Panc1 (cell line): ENCODE measurements at regions not wholly inside any gene's neighbourhood (a gene's known extent, or its start where the extent isn't known, plus 50 kb on each side); places are given as distances from the start of the nearest gene placed in this dataset.

ENCODE experiments used
- ATAC-seq: fragments of 200-7000 bp; cut with Tn5 transposase; 2 replicates; pipeline ENCODE4 v1.9.1; 2020; ENCODE audit warnings: mild to moderate bottlenecking, moderate library complexity
- BruUV-seq: library from RNA; stranded (reverse); fragments of 400-500 nt; replicated peaks from 2 replicates; lab custom pipeline; 2021; lab: Mats Ljungman, UMichigan
- CTCF ChIA-PET: fragments of 300-600 bp; sonication (Branson Sonifier 250); formaldehyde crosslinking; loops from one replicate; lab custom pipeline; 2022; ENCODE audit warnings: antibody characterized with exemption; lab: Charles Lee
- POLR2A ChIA-PET: fragments of 300-600 bp; sonication (Branson Sonifier 250); formaldehyde crosslinking; loops from one replicate; lab custom pipeline; 2022; ENCODE audit warnings: antibody characterized with exemption; lab: Charles Lee
- DNase-seq: peaks from one replicate; pipeline ENCODE4 v3.0.0-alpha.2; 2010; ENCODE audit warnings: low read depth, low spot score
- H3K27ac ChIP-seq: 2 replicates; pipeline ENCODE4 v1.5.1; 2011; ENCODE audit warnings: mild to moderate bottlenecking, low read length, inconsistent platforms
- H3K27me3 ChIP-seq: fragments of 200-500 bp; sonication (Bioruptor generic); 2 replicates; pipeline ENCODE4 v1.6.0; 2014; ENCODE audit warnings: low read length, inconsistent platforms; ENCODE audit not compliant: control insufficient read depth, insufficient read depth
- H3K36me3 ChIP-seq: fragments of 200-500 bp; sonication (Bioruptor generic); 2 replicates; pipeline ENCODE4 v1.5.1; 2014; ENCODE audit warnings: inconsistent platforms, mild to moderate bottlenecking, low read length, moderate library complexity; ENCODE audit not compliant: control insufficient read depth, insufficient read depth
- H3K4me1 ChIP-seq: 2 replicates; pipeline ENCODE4 v1.5.1; 2011; ENCODE audit warnings: inconsistent platforms, mild to moderate bottlenecking, low read length, moderate library complexity; ENCODE audit not compliant: control insufficient read depth, insufficient read depth
- H3K4me3 ChIP-seq, 2 experiments: 2 replicates each; pipeline ENCODE4 v1.5.1; 2011 to 2012; ENCODE audit warnings: low read depth in 2 of 2, low read length in 2 of 2, mild to moderate bottlenecking in 2 of 2, inconsistent platforms in 1 of 2, moderate library complexity in 1 of 2
- H3K9me3 ChIP-seq: fragments of 200-500 bp; sonication (Bioruptor generic); 2 replicates; pipeline ENCODE4 v1.5.1; 2014; ENCODE audit warnings: low read depth, mild to moderate bottlenecking, inconsistent platforms, low read length, moderate library complexity; ENCODE audit not compliant: control insufficient read depth, insufficient read depth
- CTCF ChIP-seq: fragments of 450-650 bp; IDR thresholded peaks from 2 replicates; pipeline ENCODE4 v1.5.1; 2017; ENCODE audit warnings: mild to moderate bottlenecking
- POLR2AphosphoS5 ChIP-seq: IDR thresholded peaks from 2 replicates; pipeline ENCODE4 v1.6.1; 2012; ENCODE audit warnings: mild to moderate bottlenecking, low read depth, low read length, moderate library complexity
- REST ChIP-seq, 2 experiments: IDR thresholded peaks; 2 replicates each; pipeline ENCODE4 v1.6.1; 2011 to 2012; ENCODE audit warnings: low read depth in 2 of 2, control low read depth in 1 of 2, low read length in 1 of 2, mild to moderate bottlenecking in 1 of 2, moderate library complexity in 1 of 2; ENCODE audit not compliant: insufficient read depth in 1 of 2
- SIN3A ChIP-seq: IDR thresholded peaks from 2 replicates; pipeline ENCODE4 v1.6.1; 2012; ENCODE audit warnings: low read depth, mild to moderate bottlenecking, low read length, moderate library complexity, borderline replicate concordance; ENCODE audit not compliant: insufficient read depth
- TCF7L2 ChIP-seq: IDR thresholded peaks from 2 replicates; pipeline ENCODE4 v1.6.1; 2011; ENCODE audit warnings: mild to moderate bottlenecking, low read depth, low read length, inconsistent platforms
- in situ Hi-C: cut with HindIII; loops from 2 replicates; pipeline ENCODE4 v1.10.0; 2016; ENCODE audit warnings: low sequenced_read_pairs, low pct_unique_long_range_greater_than_20kb
- intact Hi-C: fragments of 100-400 bp; cut with micrococcal nuclease; formaldehyde crosslinking; loops from one replicate; pipeline ENCODE4 v1.10.0; 2022; ENCODE audit not compliant: unreplicated experiment

- Histone ChIP-seq H3K27me3 (no peaks in the 10 kb centered on the region), H3K36me3 (no peaks in the 10 kb centered on the region), H3K9me3 (no peaks in the 10 kb centered on the region), H3K27ac (no peak overlapping the region), H3K4me1 (no peaks in the 10 kb centered on the region), H3K4me3 (no peak overlapping the region)
- intact Hi-C loops: no loop called here
- in situ Hi-C loops: no loop called here
- no TSS peak for BruUV-seq
- ChIA-PET POLR2A (no interaction called here), CTCF (no interaction called here)
- DNase-seq (no peak), ATAC-seq (no peak)
- TF ChIP-seq CTCF (no peak), TCF7L2 (no peak), POLR2AphosphoS5 (no peak), REST (IDR thresholded peaks at IDR 0.05; ENCODE audit: insufficient read depth in 1 of 2, low read depth in 2 of 2, low read length in 1 of 2) (no peak)
These were observed 641.9 kb downstream of the OTOL1 start for GRCh38 chr3:162138509-162138908.

GRCh38 chr3:162139841-162140240, 643.2 kb downstream of the OTOL1 start:
- TF ChIP-seq TCF7L2 (no peak), REST (IDR thresholded peaks at IDR 0.05; ENCODE audit: insufficient read depth in 1 of 2, low read depth in 2 of 2, low read length in 1 of 2) (no peak), SIN3A (no peak), POLR2AphosphoS5 (no peak), CTCF (no peak)
- intact Hi-C loops: no loop called here
- ATAC-seq (no peak), DNase-seq (no peak)
- Histone ChIP-seq H3K4me1 (no peaks in the 10 kb centered on the region), H3K36me3 (no peaks in the 10 kb centered on the region), H3K27ac (no peak overlapping the region), H3K9me3 (no peaks in the 10 kb centered on the region), H3K4me3 (no peak overlapping the region), H3K27me3 (no peaks in the 10 kb centered on the region)
- BruUV-seq: no TSS peak
- POLR2A ChIA-PET: interaction anchor here (0.5 kb wide), 1 partner anchor 1075 kb away, joined by 3 read pairs; no protein-coding TSS in a partner anchor
- in situ Hi-C loops: no loop called here
- CTCF ChIA-PET: no interaction called here
